K562 (cell line): ENCODE measurements at regions not wholly inside any gene's neighbourhood (a gene's known extent, or its start where the extent isn't known, plus 50 kb on each side); places are given as distances from the start of the nearest gene placed in this dataset.

Source experiments
- ATAC-seq: fragments of 200-7000 bp; cut with Tn5 transposase; 3 replicates; pipeline ENCODE4 v1.9.1; 2020; ENCODE audit warnings: moderate library complexity
- BruUV-seq: library from RNA; stranded (reverse); fragments of 400-500 nt; replicated peaks from 2 replicates; lab custom pipeline; 2021; lab: Mats Ljungman, UMichigan
- CTCF ChIA-PET: fragments of 300-600 bp; formaldehyde crosslinking; extraction: SDS; loops from one replicate; lab custom pipeline; 2021; ENCODE audit warnings: low intra/inter-chr PET ratio; lab: Yijun Ruan, JAX
- POLR2A ChIA-PET: fragments of 300-600, 350-650 bp; sonication (Branson Sonifier 250); formaldehyde crosslinking; extraction: SDS; loops from one replicate; lab custom pipeline; 2021; ENCODE audit warnings: antibody characterized with exemption, inconsistent platforms; lab: Yijun Ruan, JAX
- DNase-seq, 4 experiments: peaks; one replicate each; pipeline versions ENCODE4 v3.0.0 to v3.0.0-alpha.2; 2011 to 2018; ENCODE audit warnings: low spot score in 3 of 4, mixed read lengths in 3 of 4; ENCODE audit errors: extremely low read depth in 1 of 4
- FAIRE-seq: peaks from 2 replicates; lab custom pipeline; 2011; peaks lifted over from hg19 to GRCh38; lab: Jason Lieb, UNC
- H2AFZ ChIP-seq: 2 replicates; pipeline ENCODE4 v1.6.0; 2011; ENCODE audit warnings: low read depth, low read length, control low read depth, inconsistent platforms
- H3K27ac ChIP-seq: fragments of 200-600 bp; 3 replicates; pipeline ENCODE4 v1.8.0; 2011; ENCODE audit warnings: low read depth, mild to moderate bottlenecking, control low read depth, inconsistent platforms, low read length, moderate library complexity, mixed read lengths; ENCODE audit errors: extremely low read depth
- H3K27me3 ChIP-seq, 2 experiments: fragments of 300-600 bp in 1 of 2; 2 replicates in 1 of 2; 3 replicates in 1 of 2; pipeline versions ENCODE4 v1.6.0 to v1.8.0; 2011; ENCODE audit warnings: inconsistent platforms in 2 of 2, low read length in 2 of 2, mild to moderate bottlenecking in 1 of 2, mixed read lengths in 1 of 2, moderate library complexity in 1 of 2; ENCODE audit not compliant: control insufficient read depth in 2 of 2, insufficient read depth in 2 of 2
- H3K36me3 ChIP-seq: fragments of 300-600 bp; 3 replicates; pipeline ENCODE4 v1.8.0; 2011; ENCODE audit warnings: mild to moderate bottlenecking, low read length, inconsistent platforms; ENCODE audit not compliant: control insufficient read depth, insufficient read depth
- H3K4me1 ChIP-seq, 2 experiments: fragments of 200-600 bp in 1 of 2; replicated peaks in 1 of 2; 2 replicates in 1 of 2; 3 replicates in 1 of 2; pipeline versions ENCODE4 v1.5.1 to v1.8.0; 2011; ENCODE audit warnings: inconsistent platforms in 2 of 2, low read length in 2 of 2, mild to moderate bottlenecking in 1 of 2, mixed read lengths in 1 of 2, moderate library complexity in 1 of 2; ENCODE audit not compliant: control insufficient read depth in 2 of 2, insufficient read depth in 2 of 2
- H3K4me2 ChIP-seq: 2 replicates; pipeline ENCODE4 v1.6.1; 2011; ENCODE audit warnings: low read length, control low read depth, inconsistent platforms, mixed read lengths; ENCODE audit not compliant: insufficient read depth
- H3K4me3 ChIP-seq: fragments of 200-600 bp; sonication (generic), shearing (Covaris generic); 2 replicates; pipeline ENCODE4 v1.5.1; 2016; ENCODE audit warnings: control low read depth, inconsistent platforms
- H3K79me2 ChIP-seq: fragments of 200-600 bp; 3 replicates; pipeline ENCODE4 v1.8.0; 2011; ENCODE audit warnings: low read length, inconsistent platforms; ENCODE audit not compliant: control insufficient read depth, insufficient read depth
- H3K9ac ChIP-seq, 2 experiments: 2 replicates each; pipeline versions ENCODE4 v1.6.0 to v1.6.1; 2011; ENCODE audit warnings: low read depth in 2 of 2, low read length in 2 of 2, control low read depth in 1 of 2, inconsistent platforms in 1 of 2, mild to moderate bottlenecking in 1 of 2, mixed read lengths in 1 of 2; ENCODE audit not compliant: insufficient read depth in 1 of 2
- H3K9me1 ChIP-seq: one replicate; pipeline ENCODE4 v1.6.0; 2011; ENCODE audit warnings: inconsistent platforms, mild to moderate bottlenecking, low read length, moderate library complexity; ENCODE audit not compliant: control insufficient read depth, insufficient read depth
- H3K9me3 ChIP-seq: replicated peaks from 2 replicates; pipeline ENCODE4 v1.5.1; 2011; ENCODE audit warnings: low read depth, low read length, inconsistent platforms; ENCODE audit not compliant: control insufficient read depth, insufficient read depth
- H4K20me1 ChIP-seq: replicated peaks from 2 replicates; pipeline ENCODE4 v1.6.1; 2011; ENCODE audit warnings: low read length, inconsistent platforms, mixed read lengths; ENCODE audit not compliant: control insufficient read depth, insufficient read depth
- ARID3B ChIP-seq: fragments of 250-450 bp; sonication (Bioruptor Pico); IDR thresholded peaks from 2 replicates; pipeline ENCODE4 v1.4.0; 2020; ENCODE audit warnings: borderline replicate concordance
- NCOA2 ChIP-seq, 2 experiments: fragments of 450-650 bp; IDR thresholded peaks; 2 replicates each; pipeline ENCODE4 v1.6.1; 2018; ENCODE audit warnings: mild to moderate bottlenecking in 2 of 2, moderate library complexity in 1 of 2; ENCODE audit not compliant: partially characterized antibody in 2 of 2
- PTBP1 ChIP-seq: fragments of 200-400 bp; formaldehyde crosslinking; IDR thresholded peaks from 2 replicates; pipeline ENCODE4 v1.6.1; 2017; ENCODE audit warnings: low read depth, low read length
- STAT5B ChIP-seq: fragments of 250-450 bp; sonication (Bioruptor Pico); IDR thresholded peaks from 2 replicates; pipeline ENCODE4 v1.8.0; 2021; ENCODE audit warnings: mild to moderate bottlenecking, inconsistent platforms
- ZNF717 ChIP-seq: fragments of 250-450 bp; sonication (Bioruptor Pico); IDR thresholded peaks from 2 replicates; pipeline ENCODE4 v1.5.0; 2021
- WGBS: fragments of 100-300 bp; shearing (Covaris generic); methylation state at CpG from one replicate; pipeline ENCODE4 v1.1.6; 2016; ENCODE audit warnings: low coverage, mixed read lengths; ENCODE audit not compliant: insufficient coverage; ENCODE audit errors: missing lambda C conversion rate; 5-methylcytosine and 5-hydroxymethylcytosine counted together
- in situ Hi-C: fragments of 300-500 bp; cut with MboI; formaldehyde crosslinking; loops from 4 replicates; pipeline ENCODE4 v1.15.0; 2018; ENCODE audit warnings: inconsistent platforms, mixed read lengths
- intact Hi-C: fragments of 100-400 bp; cut with micrococcal nuclease; formaldehyde crosslinking; loops from 2 replicates; pipeline ENCODE4 v1.14.2; 2022

- DNase-seq (no peak), FAIRE-seq (no peak), ATAC-seq (no peak)
- H3K4me2 ChIP-seq: no peak overlapping the region
- no peak overlapping the region for H3K9ac ChIP-seq
- H2AFZ ChIP-seq: no peak overlapping the region
- no peaks in the 10 kb centered on the region for H3K36me3 ChIP-seq
- ChIA-PET POLR2A (no interaction called here), CTCF (no interaction called here)
- no peaks in the 10 kb centered on the region for H3K9me3 ChIP-seq
- H3K79me2 ChIP-seq: no peaks in the 10 kb centered on the region
- intact Hi-C loops: no loop called here
- H3K4me1 ChIP-seq: no peaks in the 10 kb centered on the region
- H3K27ac ChIP-seq: no peak overlapping the region
- no peaks in the 10 kb centered on the region for H3K9me1 ChIP-seq
- no peak overlapping the region for H3K4me3 ChIP-seq
- TF ChIP-seq NCOA2 (IDR thresholded peaks at IDR 0.05; ENCODE audit: partially characterized antibody in 2 of 2) (no peak), PTBP1 (no peak), STAT5B (CRISPR knock-in tag) (no peak), ZNF717 (CRISPR knock-in tag) (no peak), ARID3B (CRISPR knock-in tag) (no peak)
- in situ Hi-C loops: no loop called here
- H3K27me3 ChIP-seq: no peaks in the 10 kb centered on the region
- no TSS peak for BruUV-seq
- 18% methylated on average over 1 of the region's 1 CpG for WGBS
- H4K20me1 ChIP-seq: no peaks in the 10 kb centered on the region
These were observed 656.3 kb downstream of the ANXA1 start for GRCh38 chr9:73807952-73808351.
